ENCODE measurements at regions not wholly inside any gene's neighbourhood (a gene's known extent, or its start where the extent isn't known, plus 50 kb on each side); places are given as distances from the start of the nearest gene placed in this dataset.
A peak's percentile ranks its signal among the peaks of the same experiment; 100 is the strongest.

DNA sequence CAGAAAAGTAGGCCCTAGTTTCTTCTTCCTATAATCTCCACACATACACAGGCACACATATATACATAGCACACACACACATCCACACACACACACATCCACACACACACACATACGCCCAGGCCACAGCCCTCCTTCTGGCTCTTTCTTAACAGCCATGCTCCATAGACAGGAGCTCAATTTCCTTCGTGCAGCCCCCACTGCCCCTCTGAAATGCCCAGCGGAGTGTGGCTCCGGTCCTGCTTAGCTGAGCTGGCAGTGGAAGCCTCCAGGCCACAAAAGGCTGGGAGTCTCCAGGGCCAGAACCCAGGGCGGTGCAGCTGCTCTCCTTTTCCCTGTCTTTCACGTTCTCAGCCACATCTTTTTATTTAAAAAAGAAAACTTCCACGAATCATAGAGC lies 282.9 kb upstream of the IGFBP3 start:
- Histone ChIP-seq H3K27ac (no peak overlapping the region), H3K4me1 (ENCODE audit: low read depth, poor library complexity, severe bottlenecking) (peaks cover 52% of the 10 kb centered on the region), H3K9ac (no peak overlapping the region), H4K20me1 (ENCODE audit: insufficient read depth) (no peaks in the 10 kb centered on the region), H3K27me3 (ENCODE audit: insufficient read depth, low read depth) (no peaks in the 10 kb centered on the region), H3K36me3 (ENCODE audit: insufficient read depth) (no peaks in the 10 kb centered on the region), H3K4me2 (no peak overlapping the region), H3K4me3 (IDR thresholded peaks at IDR 0.05; ENCODE audit: insufficient read depth, low read depth, low read length) (no peak overlapping the region), H2AFZ (ENCODE audit: low read depth) (no peak overlapping the region), H3K79me2 (ENCODE audit: insufficient read depth, low read depth) (no peaks in the 10 kb centered on the region)
- TF ChIP-seq, protein P1, sequence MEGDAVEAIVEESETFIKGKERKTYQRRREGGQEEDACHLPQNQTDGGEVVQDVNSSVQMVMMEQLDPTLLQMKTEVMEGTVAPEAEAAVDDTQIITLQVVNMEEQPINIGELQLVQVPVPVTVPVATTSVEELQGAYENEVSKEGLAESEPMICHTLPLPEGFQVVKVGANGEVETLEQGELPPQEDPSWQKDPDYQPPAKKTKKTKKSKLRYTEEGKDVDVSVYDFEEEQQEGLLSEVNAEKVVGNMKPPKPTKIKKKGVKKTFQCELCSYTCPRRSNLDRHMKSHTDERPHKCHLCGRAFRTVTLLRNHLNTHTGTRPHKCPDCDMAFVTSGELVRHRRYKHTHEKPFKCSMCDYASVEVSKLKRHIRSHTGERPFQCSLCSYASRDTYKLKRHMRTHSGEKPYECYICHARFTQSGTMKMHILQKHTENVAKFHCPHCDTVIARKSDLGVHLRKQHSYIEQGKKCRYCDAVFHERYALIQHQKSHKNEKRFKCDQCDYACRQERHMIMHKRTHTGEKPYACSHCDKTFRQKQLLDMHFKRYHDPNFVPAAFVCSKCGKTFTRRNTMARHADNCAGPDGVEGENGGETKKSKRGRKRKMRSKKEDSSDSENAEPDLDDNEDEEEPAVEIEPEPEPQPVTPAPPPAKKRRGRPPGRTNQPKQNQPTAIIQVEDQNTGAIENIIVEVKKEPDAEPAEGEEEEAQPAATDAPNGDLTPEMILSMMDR (conservative IDR thresholded peaks at IDR 0.05; ENCODE audit: low read depth, low read length) = no peak

DNA sequence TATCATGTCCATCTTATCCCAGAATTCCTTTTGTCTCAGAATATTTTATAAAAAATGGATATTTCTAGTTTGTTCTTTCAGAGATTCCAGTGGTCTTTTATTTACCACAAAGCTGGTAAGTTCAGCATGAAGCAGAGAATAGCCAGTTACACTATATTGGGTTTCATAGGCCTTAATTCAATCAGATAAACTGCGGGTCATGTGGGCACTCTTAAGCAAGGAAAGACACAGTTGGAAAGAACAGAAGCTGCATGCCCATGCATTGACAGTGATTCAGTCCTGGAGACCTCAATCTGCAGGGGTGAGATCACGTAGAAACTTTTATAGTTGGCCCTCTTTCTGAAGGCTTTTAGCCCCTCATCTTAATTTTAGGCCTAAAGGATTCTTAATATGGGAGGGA lies 281.3 kb upstream of the IGFBP3 start:
- Histone ChIP-seq H2AFZ (ENCODE audit: low read depth) (no peak overlapping the region), H4K20me1 (ENCODE audit: insufficient read depth) (no peaks in the 10 kb centered on the region), H3K79me2 (ENCODE audit: insufficient read depth, low read depth) (no peaks in the 10 kb centered on the region), H3K4me3 (IDR thresholded peaks at IDR 0.05; ENCODE audit: insufficient read depth, low read depth, low read length) (no peak overlapping the region), H3K27ac (no peak overlapping the region), H3K27me3 (ENCODE audit: insufficient read depth, low read depth) (no peaks in the 10 kb centered on the region), H3K4me2 (no peak overlapping the region), H3K36me3 (ENCODE audit: insufficient read depth) (no peaks in the 10 kb centered on the region), H3K4me1 (ENCODE audit: low read depth, poor library complexity, severe bottlenecking) (peaks cover 45% of the 10 kb centered on the region), H3K9ac (no peak overlapping the region)
- TF ChIP-seq, protein P1 (conservative IDR thresholded peaks at IDR 0.05; ENCODE audit: low read depth, low read length) = no peak

DNA sequence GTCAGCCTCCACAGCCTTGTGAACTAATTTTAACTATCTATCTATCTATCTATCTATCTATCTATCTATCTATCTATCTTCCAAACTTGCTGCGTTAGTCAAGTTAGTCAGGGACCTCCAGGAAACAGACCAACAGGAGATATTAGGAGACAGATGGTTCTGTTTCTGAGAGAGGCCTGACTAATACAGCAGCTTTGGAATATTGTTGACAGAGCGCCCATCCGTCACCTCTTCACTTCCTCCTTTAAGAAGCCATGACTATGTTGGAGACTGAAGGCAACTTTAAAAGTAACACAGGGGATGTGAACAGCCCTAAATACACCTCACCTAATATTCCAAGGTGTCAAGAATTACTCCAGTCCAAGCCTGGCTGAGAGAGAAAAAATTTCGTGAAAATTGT lies 280.9 kb upstream of the IGFBP3 start:
- H3K27me3 ChIP-seq (ENCODE audit: insufficient read depth, low read depth) = no peaks in the 10 kb centered on the region
- no peaks in the 10 kb centered on the region for H3K36me3 ChIP-seq (ENCODE audit: insufficient read depth)
- no peak overlapping the region for H3K27ac ChIP-seq
- no peak overlapping the region for H3K4me2 ChIP-seq
- H4K20me1 ChIP-seq (ENCODE audit: insufficient read depth) = no peaks in the 10 kb centered on the region
- TF ChIP-seq, protein P1 (conservative IDR thresholded peaks at IDR 0.05; ENCODE audit: low read depth, low read length) = no peak
- H3K9ac ChIP-seq = no peak overlapping the region
- peaks cover 41% of the 10 kb centered on the region for H3K4me1 ChIP-seq (ENCODE audit: low read depth, poor library complexity, severe bottlenecking)
- no peak overlapping the region for H2AFZ ChIP-seq (ENCODE audit: low read depth)
- no peaks in the 10 kb centered on the region for H3K79me2 ChIP-seq (ENCODE audit: insufficient read depth, low read depth)
- H3K4me3 ChIP-seq (IDR thresholded peaks at IDR 0.05; ENCODE audit: insufficient read depth, low read depth, low read length) = no peak overlapping the region

DNA sequence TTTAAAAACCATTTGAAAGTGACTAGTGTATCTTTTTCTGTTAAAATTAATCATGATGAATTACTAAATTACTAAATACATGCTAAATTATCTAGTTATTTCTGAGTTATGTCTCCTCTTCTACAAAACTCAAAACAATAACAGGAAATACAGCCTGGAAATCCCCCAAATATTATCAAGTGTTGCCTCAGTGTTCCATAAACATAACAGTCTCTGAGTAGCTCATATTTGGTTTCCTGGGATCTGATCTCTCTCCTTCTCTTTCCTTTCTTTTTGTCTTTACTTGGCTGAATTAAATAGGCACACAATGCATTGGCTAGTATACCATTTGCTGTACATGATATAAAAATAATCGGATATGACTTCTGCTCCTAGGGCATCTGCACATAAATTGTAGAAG lies 277.6 kb upstream of the IGFBP3 start:
- Histone ChIP-seq H3K9ac (no peak overlapping the region), H3K27me3 (ENCODE audit: insufficient read depth, low read depth) (no peaks in the 10 kb centered on the region), H2AFZ (ENCODE audit: low read depth) (no peak overlapping the region), H3K27ac (no peak overlapping the region), H3K36me3 (ENCODE audit: insufficient read depth) (no peaks in the 10 kb centered on the region), H3K4me2 (peak overlapping the region; percentile 55), H4K20me1 (ENCODE audit: insufficient read depth) (no peaks in the 10 kb centered on the region), H3K4me1 (ENCODE audit: low read depth, poor library complexity, severe bottlenecking) (peaks cover 16% of the 10 kb centered on the region), H3K79me2 (ENCODE audit: insufficient read depth, low read depth) (no peaks in the 10 kb centered on the region), H3K4me3 (IDR thresholded peaks at IDR 0.05; ENCODE audit: insufficient read depth, low read depth, low read length) (no peak overlapping the region)
- TF ChIP-seq, protein P1 (conservative IDR thresholded peaks at IDR 0.05; ENCODE audit: low read depth, low read length) = no peak
